Nephron (organoid): ENCODE measurements at regions not wholly inside any gene's neighbourhood (a gene's known extent, or its start where the extent isn't known, plus 50 kb on each side); places are given as distances from the start of the nearest gene placed in this dataset.

Experiments used
- H3K27ac Mint-ChIP-seq, 3 experiments: 2 replicates each; pipeline ENCODE4 v1.8.0; 2020; ENCODE audit warnings: mixed read lengths in 3 of 3, mild to moderate bottlenecking in 2 of 3, moderate library complexity in 1 of 3
- H3K27me3 Mint-ChIP-seq: 2 replicates; pipeline ENCODE4 v1.8.0; 2021; ENCODE audit warnings: low read depth, mild to moderate bottlenecking, moderate library complexity, mixed read lengths
- H3K36me3 Mint-ChIP-seq: 2 replicates; pipeline ENCODE4 v1.8.0; 2020; ENCODE audit warnings: low read depth, mixed read lengths
- H3K4me1 Mint-ChIP-seq: 2 replicates; pipeline ENCODE4 v1.8.0; 2020; ENCODE audit warnings: mixed read lengths
- H3K4me3 Mint-ChIP-seq, 3 experiments: 2 replicates each; pipeline ENCODE4 v1.8.0; 2020; ENCODE audit warnings: mild to moderate bottlenecking in 3 of 3, mixed read lengths in 3 of 3, moderate library complexity in 2 of 3
- H3K9me3 Mint-ChIP-seq: 2 replicates; pipeline ENCODE4 v1.8.0; 2020; ENCODE audit warnings: mixed read lengths
- CTCF ChIP-seq, 3 experiments: fragments of 200-600 bp; sonication (generic); IDR thresholded peaks; one replicate each; pipeline ENCODE4 v1.5.0; 2021; ENCODE audit warnings: antibody characterized with exemption in 3 of 3; ENCODE audit not compliant: unreplicated experiment in 3 of 3

GRCh38 chr4:130293692-130294091 lies 1197.7 kb downstream of the C4orf33 start:
- Mint-ChIP-seq H3K27ac (no peak overlapping the region), H3K9me3 (no peaks in the 10 kb centered on the region), H3K4me3 (no peak overlapping the region), H3K4me1 (no peaks in the 10 kb centered on the region), H3K27me3 (no peaks in the 10 kb centered on the region), H3K36me3 (no peaks in the 10 kb centered on the region)
- TF ChIP-seq CTCF (IDR thresholded peaks at IDR 0.05; ENCODE audit: unreplicated experiment in 3 of 3) = no peak

- no peak for TF ChIP-seq CTCF (IDR thresholded peaks at IDR 0.05; ENCODE audit: unreplicated experiment in 3 of 3)
- no peaks in the 10 kb centered on the region for H3K9me3 Mint-ChIP-seq
- H3K4me1 Mint-ChIP-seq = no peaks in the 10 kb centered on the region
- H3K27me3 Mint-ChIP-seq = no peaks in the 10 kb centered on the region
- no peak overlapping the region for H3K4me3 Mint-ChIP-seq
- H3K36me3 Mint-ChIP-seq = no peaks in the 10 kb centered on the region
- no peak overlapping the region for H3K27ac Mint-ChIP-seq
These were observed 1200.5 kb downstream of the C4orf33 start for GRCh38 chr4:130296448-130296847.

- Mint-ChIP-seq H3K9me3 (no peaks in the 10 kb centered on the region), H3K27ac (no peak overlapping the region), H3K36me3 (no peaks in the 10 kb centered on the region)
These were observed 1210.6 kb downstream of the C4orf33 start for GRCh38 chr4:130306566-130306965.

GRCh38 chr4:130309221-130309620 lies 1213.3 kb downstream of the C4orf33 start:
- Mint-ChIP-seq H3K36me3 (no peaks in the 10 kb centered on the region), H3K4me3 (no peak overlapping the region), H3K9me3 (no peaks in the 10 kb centered on the region), H3K27ac (no peak overlapping the region), H3K4me1 (no peaks in the 10 kb centered on the region), H3K27me3 (no peaks in the 10 kb centered on the region)
- TF ChIP-seq CTCF (IDR thresholded peaks at IDR 0.05; ENCODE audit: unreplicated experiment in 3 of 3) = no peak

More at GRCh38 chr4:130306566-130306965, 1210.6 kb downstream of the C4orf33 start:
- H3K4me1 Mint-ChIP-seq = no peaks in the 10 kb centered on the region
- TF ChIP-seq CTCF (IDR thresholded peaks at IDR 0.05; ENCODE audit: unreplicated experiment in 3 of 3) = no peak
- no peaks in the 10 kb centered on the region for H3K27me3 Mint-ChIP-seq
- no peak overlapping the region for H3K4me3 Mint-ChIP-seq

GRCh38 chr4:130322439-130322838 lies 1226.5 kb downstream of the C4orf33 start:
- no peaks in the 10 kb centered on the region for H3K9me3 Mint-ChIP-seq

More at GRCh38 chr4:130322439-130322838, 1226.5 kb downstream of the C4orf33 start:
- TF ChIP-seq CTCF (IDR thresholded peaks at IDR 0.05; ENCODE audit: unreplicated experiment in 3 of 3) = no peak
- Mint-ChIP-seq H3K27ac (no peak overlapping the region), H3K36me3 (no peaks in the 10 kb centered on the region), H3K4me1 (no peaks in the 10 kb centered on the region), H3K4me3 (no peak overlapping the region), H3K27me3 (no peaks in the 10 kb centered on the region)
